Gastrocnemius medialis (tissue), 4 donors: ENCODE measurements at regions not wholly inside any gene's neighbourhood (a gene's known extent, or its start where the extent isn't known, plus 50 kb on each side); places are given as distances from the start of the nearest gene placed in this dataset.
"Not testable (repeated sequence)": the region's sequence is repeated elsewhere in the genome, so short reads cannot be mapped to it uniquely, and the experiment has no call there.

Experiments
- CTCF ChIP-seq, 5 experiments: fragments of 450-650 bp in 3 of 5; fragments of 200-600 bp in 2 of 5; sonication (generic) in 2 of 5; IDR thresholded peaks in 4 of 5; conservative IDR thresholded peaks in 1 of 5; 1 replicate in 4 of 5; 2 replicates in 1 of 5; pipeline ENCODE4 v1.5.1; 2016 to 2019; ENCODE audit warnings: antibody characterized with exemption in 5 of 5, mild to moderate bottlenecking in 3 of 5, moderate library complexity in 3 of 5
- POLR2A ChIP-seq, 2 donors: fragments of 450-650 bp; IDR thresholded peaks; one replicate each; pipeline ENCODE4 v1.6.1; 2017; ENCODE audit warnings: antibody characterized with exemption in 2 of 2, mild to moderate bottlenecking in 2 of 2, moderate library complexity in 2 of 2

GRCh38 chr12:93239789-93240188 lies 137.9 kb upstream of the NUDT4 start:
- not testable (repeated sequence) for TF ChIP-seq CTCF (IDR thresholded peaks at IDR 0.05 in 4 of 5, conservative IDR thresholded peaks at IDR 0.05 in 1 of 5); POLR2A (IDR thresholded peaks at IDR 0.05)
